GM12878 (cell line): ENCODE measurements at regions not wholly inside any gene's neighbourhood (a gene's known extent, or its start where the extent isn't known, plus 50 kb on each side); places are given as distances from the start of the nearest gene placed in this dataset.

Experiments used
- ATAC-seq: fragments of 200-7000 bp; cut with Tn5 transposase; 3 replicates; pipeline ENCODE4 v1.9.1; 2020; ENCODE audit warnings: mild to moderate bottlenecking, moderate library complexity
- BruUV-seq: library from RNA; stranded (reverse); fragments of 400-500 nt; replicated peaks from 2 replicates; lab custom pipeline; 2021; lab: Mats Ljungman, UMichigan
- CTCF ChIA-PET: fragments of 300-600 bp; sonication (Branson Sonifier 250); formaldehyde crosslinking; extraction: SDS; loops from one replicate; lab custom pipeline; 2021; ENCODE audit warnings: inconsistent platforms; lab: Yijun Ruan, JAX
- POLR2A ChIA-PET: fragments of 350-600 bp; formaldehyde crosslinking; extraction: SDS; loops from one replicate; lab custom pipeline; 2021; ENCODE audit warnings: inconsistent platforms; lab: Charles Lee
- RAD21 ChIA-PET: fragments of 300-600 bp; sonication (Branson Sonifier 250); formaldehyde crosslinking; loops from one replicate; lab custom pipeline; 2023; ENCODE audit warnings: antibody characterized with exemption; ENCODE audit not compliant: unreplicated experiment; lab: Charles Lee
- SMC1A ChIA-PET: fragments of 300-600 bp; sonication (Branson Sonifier 250); formaldehyde crosslinking; loops from one replicate; lab custom pipeline; 2023; ENCODE audit not compliant: unreplicated experiment, uncharacterized antibody; lab: Charles Lee
- DNase-seq: peaks from one replicate; pipeline ENCODE4 v3.0.0-alpha.2; 2011; ENCODE audit warnings: low read depth, low spot score
- FAIRE-seq: peaks from 3 replicates; lab custom pipeline; 2011; peaks lifted over from hg19 to GRCh38; lab: Jason Lieb, UNC
- H2AFZ ChIP-seq: 2 replicates; pipeline ENCODE4 v1.6.0; 2011; ENCODE audit warnings: low read depth, low read length, control low read depth; ENCODE audit not compliant: control insufficient read depth
- H3K27ac ChIP-seq: 2 replicates; pipeline ENCODE4 v1.5.1; 2011; ENCODE audit warnings: control low read depth; ENCODE audit not compliant: control insufficient read depth, insufficient read depth
- H3K27me3 ChIP-seq, 2 experiments: replicated peaks in 1 of 2; 2 replicates each; pipeline versions ENCODE4 v1.6.0 to v1.6.1; 2011; ENCODE audit warnings: low read length in 1 of 2; ENCODE audit not compliant: control insufficient read depth in 2 of 2, insufficient read depth in 2 of 2
- H3K36me3 ChIP-seq, 2 experiments: 2 replicates each; pipeline ENCODE4 v1.5.1; 2011; ENCODE audit warnings: low read length in 1 of 2; ENCODE audit not compliant: control insufficient read depth in 2 of 2, insufficient read depth in 2 of 2
- H3K4me1 ChIP-seq: 2 replicates; pipeline ENCODE4 v1.6.1; 2011; ENCODE audit warnings: mild to moderate bottlenecking, low read length, moderate library complexity, mixed read lengths; ENCODE audit not compliant: control insufficient read depth, insufficient read depth
- H3K4me2 ChIP-seq: 2 replicates; pipeline ENCODE4 v1.6.0; 2011; ENCODE audit warnings: control low read depth; ENCODE audit not compliant: control insufficient read depth, insufficient read depth
- H3K4me3 ChIP-seq: fragments of 200-600 bp; sonication (generic); 2 replicates; pipeline ENCODE4 v1.5.1; 2016
- H3K79me2 ChIP-seq: 2 replicates; pipeline ENCODE4 v1.6.0; 2011; ENCODE audit warnings: low read length; ENCODE audit not compliant: control insufficient read depth, insufficient read depth
- H3K9ac ChIP-seq: 2 replicates; pipeline ENCODE4 v1.8.0; 2011; ENCODE audit warnings: low read length, control low read depth, mixed read lengths; ENCODE audit not compliant: control insufficient read depth, insufficient read depth
- H3K9me3 ChIP-seq: replicated peaks from 3 replicates; pipeline ENCODE4 v1.5.1; 2011; ENCODE audit warnings: mild to moderate bottlenecking, low read length; ENCODE audit not compliant: control insufficient read depth, insufficient read depth
- H4K20me1 ChIP-seq: 2 replicates; pipeline ENCODE4 v1.6.0; 2011; ENCODE audit not compliant: control insufficient read depth, insufficient read depth
- CHD1 ChIP-seq: IDR thresholded peaks from 2 replicates; pipeline ENCODE4 v1.6.1; 2012; ENCODE audit warnings: low read depth, low read length, improper control_type of control experiment
- CREM ChIP-seq: IDR thresholded peaks from 2 replicates; pipeline ENCODE4 v1.6.1; 2014; ENCODE audit warnings: antibody characterized with exemption, low read depth
- EED ChIP-seq: sonication (generic); IDR thresholded peaks from 2 replicates; pipeline ENCODE4 v1.6.1; 2016; ENCODE audit warnings: antibody characterized with exemption, low read depth
- FOXM1 ChIP-seq: IDR thresholded peaks from 2 replicates; pipeline ENCODE4 v1.6.1; 2012; ENCODE audit warnings: low read depth, mild to moderate bottlenecking, inconsistent platforms, low read length, moderate library complexity
- JUNB ChIP-seq: IDR thresholded peaks from 2 replicates; pipeline ENCODE4 v1.6.1; 2016; ENCODE audit warnings: antibody characterized with exemption, mild to moderate bottlenecking
- LARP7 ChIP-seq: fragments of 450-650 bp; IDR thresholded peaks from 2 replicates; pipeline ENCODE4 v1.6.1; 2017; ENCODE audit warnings: mild to moderate bottlenecking
- PKNOX1 ChIP-seq: fragments of 450-650 bp; IDR thresholded peaks from 2 replicates; pipeline ENCODE4 v1.6.1; 2016; ENCODE audit warnings: mild to moderate bottlenecking
- PML ChIP-seq: IDR thresholded peaks from 2 replicates; pipeline ENCODE4 v1.6.1; 2012; ENCODE audit warnings: low read length, inconsistent platforms
- RCOR1 ChIP-seq: conservative IDR thresholded peaks from 2 replicates; pipeline ENCODE4 v1.6.1; 2012; ENCODE audit warnings: low read depth, low read length, improper control_type of control experiment
- RFX5 ChIP-seq: IDR thresholded peaks from 2 replicates; pipeline ENCODE4 v1.6.1; 2011; ENCODE audit warnings: low read depth, low read length, improper control_type of control experiment
- ZBED1 ChIP-seq: IDR thresholded peaks from 2 replicates; pipeline ENCODE4 v1.6.1; 2016; ENCODE audit warnings: borderline replicate concordance
- in situ Hi-C: fragments of 300-500 bp; cut with MboI; formaldehyde crosslinking; loops from 9 replicates; pipeline ENCODE4 v1.14.3; 2018; ENCODE audit warnings: mixed read lengths
- intact Hi-C: fragments of 100-400 bp; cut with micrococcal nuclease; formaldehyde crosslinking; loops from one replicate; pipeline ENCODE4 v1.14.2; 2022; ENCODE audit not compliant: unreplicated experiment
- TF ChIP-seq, protein P1 (sequence below), 3 experiments: IDR thresholded peaks in 2 of 3; conservative IDR thresholded peaks in 1 of 3; 2 replicates each; pipeline ENCODE4 v1.5.1; 2011; ENCODE audit warnings: low read depth in 3 of 3, low read length in 3 of 3, mild to moderate bottlenecking in 3 of 3, control low read depth in 2 of 3, moderate library complexity in 2 of 3, inconsistent platforms in 1 of 3, mixed read lengths in 1 of 3; ENCODE audit not compliant: control insufficient read depth in 2 of 3, insufficient read depth in 1 of 3; ENCODE audit errors: extremely low read depth in 1 of 3

DNA sequence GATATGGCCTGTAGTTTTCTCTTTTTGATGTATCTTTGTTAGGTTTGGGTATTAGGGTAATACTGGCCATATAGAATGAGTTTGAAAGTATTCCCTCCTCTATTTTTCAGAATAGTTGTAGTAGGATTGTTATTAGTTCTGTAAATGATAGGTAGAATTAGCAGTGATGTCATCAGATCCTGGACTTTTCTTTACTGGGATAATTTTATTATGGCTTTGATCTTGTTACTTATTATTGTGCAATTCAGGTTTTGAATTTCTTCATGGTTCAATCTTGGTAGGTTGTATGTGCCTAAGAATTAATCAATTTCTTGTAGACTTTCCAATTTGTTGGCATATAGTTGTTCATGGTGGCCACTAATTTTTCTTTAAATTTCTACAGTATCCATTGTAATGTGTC is 916.6 kb downstream of the CCDC85A start:
- no TSS peak for BruUV-seq
- ChIA-PET POLR2A (no interaction called here), RAD21 (no interaction called here), CTCF (no interaction called here), SMC1A (no interaction called here)
- H3K27ac ChIP-seq, result no peak overlapping the region
- FAIRE-seq (no peak), DNase-seq (no peak), ATAC-seq (no peak)
- H2AFZ ChIP-seq, result no peak overlapping the region
- no peaks in the 10 kb centered on the region for H3K79me2 ChIP-seq
- no peaks in the 10 kb centered on the region for H3K27me3 ChIP-seq
- H3K4me3 ChIP-seq, result no peak overlapping the region
- H3K9me3 ChIP-seq, result no peaks in the 10 kb centered on the region
- H3K36me3 ChIP-seq, result no peaks in the 10 kb centered on the region
- H3K4me1 ChIP-seq, result no peaks in the 10 kb centered on the region
- H3K4me2 ChIP-seq, result no peak overlapping the region
- intact Hi-C loops, result no loop called here
- no peaks in the 10 kb centered on the region for H4K20me1 ChIP-seq
- TF ChIP-seq LARP7, result no peak
- TF ChIP-seq CREM, result no peak
- no peak for TF ChIP-seq RCOR1
- no peak for TF ChIP-seq PML
- TF ChIP-seq FOXM1, result no peak
- no peak for TF ChIP-seq PKNOX1
- TF ChIP-seq CHD1, result no peak
- TF ChIP-seq, protein P1, sequence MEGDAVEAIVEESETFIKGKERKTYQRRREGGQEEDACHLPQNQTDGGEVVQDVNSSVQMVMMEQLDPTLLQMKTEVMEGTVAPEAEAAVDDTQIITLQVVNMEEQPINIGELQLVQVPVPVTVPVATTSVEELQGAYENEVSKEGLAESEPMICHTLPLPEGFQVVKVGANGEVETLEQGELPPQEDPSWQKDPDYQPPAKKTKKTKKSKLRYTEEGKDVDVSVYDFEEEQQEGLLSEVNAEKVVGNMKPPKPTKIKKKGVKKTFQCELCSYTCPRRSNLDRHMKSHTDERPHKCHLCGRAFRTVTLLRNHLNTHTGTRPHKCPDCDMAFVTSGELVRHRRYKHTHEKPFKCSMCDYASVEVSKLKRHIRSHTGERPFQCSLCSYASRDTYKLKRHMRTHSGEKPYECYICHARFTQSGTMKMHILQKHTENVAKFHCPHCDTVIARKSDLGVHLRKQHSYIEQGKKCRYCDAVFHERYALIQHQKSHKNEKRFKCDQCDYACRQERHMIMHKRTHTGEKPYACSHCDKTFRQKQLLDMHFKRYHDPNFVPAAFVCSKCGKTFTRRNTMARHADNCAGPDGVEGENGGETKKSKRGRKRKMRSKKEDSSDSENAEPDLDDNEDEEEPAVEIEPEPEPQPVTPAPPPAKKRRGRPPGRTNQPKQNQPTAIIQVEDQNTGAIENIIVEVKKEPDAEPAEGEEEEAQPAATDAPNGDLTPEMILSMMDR (IDR thresholded peaks at IDR 0.05 in 2 of 3, conservative IDR thresholded peaks at IDR 0.05 in 1 of 3; ENCODE audit: control insufficient read depth in 2 of 3, extremely low read depth in 1 of 3, insufficient read depth in 1 of 3, low read depth in 3 of 3, low read length in 3 of 3), result no peak
- TF ChIP-seq ZBED1, result no peak
- no peak for TF ChIP-seq RFX5
- TF ChIP-seq EED, result no peak
- no peak for TF ChIP-seq JUNB
- no peak overlapping the region for H3K9ac ChIP-seq
- in situ Hi-C loops, result no loop called here
